NCI-H748 (cell line): ENCODE measurements at regions not wholly inside any gene's neighbourhood (a gene's known extent, or its start where the extent isn't known, plus 50 kb on each side); places are given as distances from the start of the nearest gene placed in this dataset.

ENCODE experiments used
- DNase-seq: peaks from one replicate; lab custom pipeline; 2025; ENCODE audit not compliant: unreplicated experiment; lab: John Stamatoyannopoulos, UW

GRCh38 chr3:174767853-174768382 is 91.2 kb upstream of the NAALADL2 start:
- DNase-seq = no peak

- DNase-seq = no peak
Measured at GRCh38 chr3:174769171-174769570, 90.0 kb upstream of the NAALADL2 start.

GRCh38 chr3:174775603-174776002 is 83.5 kb upstream of the NAALADL2 start:
- DNase-seq = no peak

GRCh38 chr3:174776123-174776522 is 83.0 kb upstream of the NAALADL2 start:
- no peak for DNase-seq

- DNase-seq = no peak
Measured at GRCh38 chr3:174776636-174777035, 82.5 kb upstream of the NAALADL2 start.

GRCh38 chr3:174777813-174778212 is 81.3 kb upstream of the NAALADL2 start:
- DNase-seq = no peak

GRCh38 chr3:174783502-174783901 is 75.6 kb upstream of the NAALADL2 start:
- DNase-seq = no peak

GRCh38 chr3:174784206-174784934 is 74.8 kb upstream of the NAALADL2 start:
- no peak for DNase-seq

- DNase-seq = no peak
Measured at GRCh38 chr3:174786825-174787224, 72.3 kb upstream of the NAALADL2 start.

GRCh38 chr3:174791161-174791560 is 68.0 kb upstream of the NAALADL2 start:
- DNase-seq = no peak

GRCh38 chr3:174792864-174793263 is 66.3 kb upstream of the NAALADL2 start:
- no peak for DNase-seq
